Stimulated activated CD8-positive, alpha-beta memory T cell treated with anti-CD3 and anti-CD28 coated beads, Interleukin-2, amount 100 ng/mL, for 48 hours (primary cell): ENCODE measurements at regions not wholly inside any gene's neighbourhood (a gene's known extent, or its start where the extent isn't known, plus 50 kb on each side); places are given as distances from the start of the nearest gene placed in this dataset.

Experiments used
- DNase-seq, 2 donors: peaks; one replicate each; pipeline ENCODE4 v3.0.0-alpha.2; 2020; ENCODE audit warnings: low read depth in 2 of 2

GRCh38 chr18:46294318-46294717 lies 190.1 kb downstream of the HAUS1 start:
- DNase-seq, result no peak

DNA sequence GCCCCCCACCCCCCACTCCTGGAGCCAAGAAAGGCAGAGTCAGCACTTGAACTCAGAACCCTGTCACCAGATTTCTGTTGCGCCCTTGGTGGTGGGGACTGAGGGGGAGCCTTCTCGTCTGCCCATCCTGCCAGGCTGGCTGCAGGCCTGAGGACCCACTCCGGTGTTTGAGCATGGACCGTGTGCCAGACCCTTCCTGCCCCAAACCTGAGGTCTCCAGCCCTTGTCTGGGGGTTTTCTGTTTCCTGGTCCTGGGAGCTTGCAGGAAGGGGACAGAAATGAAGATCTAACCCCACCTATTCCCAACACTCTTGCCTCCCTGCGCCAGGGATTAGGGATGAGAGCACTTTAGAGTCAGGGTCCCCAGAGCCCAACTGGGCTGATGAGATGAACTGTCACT lies 190.6 kb downstream of the HAUS1 start:
- DNase-seq, result no peak

DNA sequence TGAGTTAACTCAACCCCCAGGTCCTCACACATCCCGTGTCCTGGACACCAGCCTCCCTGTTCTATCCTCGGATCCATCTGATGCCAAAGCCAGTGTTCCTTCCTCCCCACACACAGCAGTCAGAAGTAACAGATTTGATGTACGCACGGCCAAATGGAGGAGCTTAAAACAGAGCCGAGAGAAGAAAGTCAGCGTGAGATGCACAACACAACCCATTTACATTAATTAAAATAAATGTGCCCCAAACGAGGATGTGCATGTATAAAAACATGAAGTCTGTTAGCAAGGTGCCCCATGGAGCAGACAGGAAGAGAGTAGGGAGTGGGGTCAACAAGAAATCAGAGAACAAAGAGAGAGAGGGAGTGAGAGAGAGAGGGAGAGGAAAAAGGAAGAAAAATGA lies 191.2 kb downstream of the HAUS1 start:
- DNase-seq, result no peak

DNA sequence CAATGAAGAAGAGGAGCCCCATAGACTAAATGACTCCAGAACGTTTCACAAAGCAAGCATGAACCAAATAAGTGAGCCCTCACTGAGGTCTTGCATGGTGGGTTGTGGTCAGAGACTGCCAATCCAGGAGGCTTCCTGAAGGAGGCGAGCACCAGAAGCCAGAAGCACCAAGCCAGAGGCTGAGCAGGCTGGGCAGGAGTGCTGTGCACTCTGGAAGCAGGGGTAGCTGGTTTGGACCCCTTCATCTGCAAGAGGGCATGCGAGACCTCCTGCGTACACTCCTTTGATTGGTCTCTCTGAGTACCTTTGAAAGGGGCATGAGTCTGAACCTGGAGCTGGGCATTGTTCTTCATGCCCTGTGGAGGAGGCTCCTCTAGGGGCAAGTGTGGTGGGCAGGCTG lies 192.5 kb downstream of the HAUS1 start:
- DNase-seq, result no peak

DNA sequence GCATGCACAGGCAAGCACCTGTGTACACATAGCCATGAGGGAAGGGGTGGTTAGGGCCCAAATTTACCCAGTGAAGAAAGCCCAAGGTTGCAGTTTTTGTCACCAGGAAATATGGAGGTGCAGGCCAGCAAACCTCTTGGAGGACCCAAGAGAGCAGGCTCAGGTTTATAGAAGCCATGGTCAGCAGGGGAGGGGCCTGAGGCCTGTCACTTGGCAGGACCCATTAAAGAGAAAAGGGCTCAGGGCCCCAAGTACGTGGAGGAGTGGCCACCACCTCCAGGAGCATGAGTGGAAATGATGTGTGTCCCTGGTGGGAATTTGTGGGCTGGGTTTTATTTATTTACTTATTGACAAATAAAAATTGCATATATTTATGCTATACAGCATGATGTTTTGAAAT lies 192.9 kb downstream of the HAUS1 start:
- DNase-seq, result no peak

- no peak for DNase-seq
These were observed 193.4 kb downstream of the HAUS1 start for GRCh38 chr18:46297621-46298020.

DNA sequence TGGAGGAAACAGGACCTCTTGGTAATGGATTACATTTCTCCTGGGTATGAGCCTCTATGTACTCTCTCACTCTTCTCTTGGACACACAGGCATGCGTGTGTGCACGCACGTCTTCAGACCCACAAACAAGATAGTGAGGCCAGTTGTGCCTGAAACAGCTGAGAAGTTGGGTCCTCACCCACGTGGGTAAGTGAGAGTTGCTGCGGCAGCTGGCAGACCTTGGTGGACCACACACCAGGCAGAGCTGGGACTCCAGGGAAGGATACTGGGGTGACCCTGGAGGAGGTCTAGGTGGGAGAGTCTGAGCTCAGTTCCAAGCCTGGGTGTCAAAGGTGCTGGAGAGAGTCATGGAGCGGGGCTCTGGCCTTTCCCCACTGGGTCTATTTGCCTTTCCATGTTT lies 194.3 kb downstream of the HAUS1 start:
- DNase-seq, result no peak

GRCh38 chr18:46299465-46300008 lies 195.4 kb downstream of the HAUS1 start:
- no peak for DNase-seq

- no peak for DNase-seq
These were observed 196.9 kb downstream of the HAUS1 start for GRCh38 chr18:46301081-46301480.

DNA sequence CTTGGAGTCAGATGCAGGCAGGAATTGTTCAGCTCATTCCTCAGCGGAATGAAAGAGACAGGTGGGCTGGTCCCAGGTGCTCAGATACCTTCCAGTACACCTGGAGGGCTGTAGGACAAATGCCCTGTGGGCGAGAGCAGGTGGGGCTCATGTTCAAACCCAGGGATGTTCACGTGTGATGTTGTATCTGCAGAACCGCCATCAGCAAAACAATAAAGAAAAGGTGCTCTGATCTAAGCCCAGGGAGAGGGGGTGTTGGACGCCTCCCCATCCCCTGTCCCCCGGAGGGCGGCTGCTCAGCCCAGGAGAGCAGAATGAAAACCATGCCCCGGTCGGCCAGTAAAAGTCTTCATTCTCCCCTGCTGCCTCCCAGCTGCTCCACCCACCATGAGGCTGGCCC lies 197.4 kb downstream of the HAUS1 start:
- no peak for DNase-seq

GRCh38 chr18:46302528-46303485 lies 198.6 kb downstream of the HAUS1 start:
- no peak for DNase-seq

DNA sequence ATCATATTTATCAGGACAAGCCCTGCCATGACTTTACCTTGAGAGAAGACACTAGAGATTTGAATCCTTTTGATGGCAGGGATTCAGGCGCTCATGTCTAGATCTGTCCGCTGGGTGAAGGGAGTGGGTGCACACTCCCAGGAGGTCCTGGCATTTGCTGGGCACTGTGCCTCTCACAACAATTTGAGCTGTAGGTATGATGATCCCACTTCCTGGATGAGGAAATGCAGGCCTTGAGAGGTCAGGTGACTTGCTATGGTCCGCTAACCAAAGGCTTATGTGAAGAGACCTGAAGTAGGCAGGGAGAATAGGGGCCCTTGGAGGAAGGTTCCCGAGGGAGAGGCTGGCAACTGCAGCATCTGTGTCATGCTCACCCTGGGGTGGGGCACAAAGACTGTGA lies 206.1 kb downstream of the HAUS1 start:
- no peak for DNase-seq

- no peak for DNase-seq
These were observed 206.6 kb downstream of the HAUS1 start for GRCh38 chr18:46310675-46311345.

GRCh38 chr18:46311491-46311890 lies 207.3 kb downstream of the HAUS1 start:
- no peak for DNase-seq

DNA sequence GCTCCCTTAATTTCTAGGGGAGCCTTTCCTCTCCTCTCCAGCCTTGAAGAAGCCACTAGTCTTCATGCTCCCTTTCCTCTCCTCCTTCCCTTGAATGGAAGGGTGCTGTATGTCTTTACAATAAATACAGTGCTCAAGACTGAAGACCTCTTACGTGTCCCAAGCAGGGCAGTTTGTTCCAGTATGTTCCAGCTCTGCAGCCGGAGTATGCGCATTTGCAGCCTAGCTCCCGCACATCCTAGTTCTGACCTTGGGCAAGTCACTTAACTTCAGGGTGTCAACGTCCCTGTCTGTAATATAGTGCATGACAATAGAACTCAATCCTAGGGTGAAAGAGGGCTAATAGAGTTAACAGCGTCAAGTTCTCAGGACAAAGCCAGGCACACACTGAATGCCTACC lies 208.0 kb downstream of the HAUS1 start:
- no peak for DNase-seq

- DNase-seq, result no peak
These were observed 209.3 kb downstream of the HAUS1 start for GRCh38 chr18:46313521-46313920.

- no peak for DNase-seq
These were observed 209.8 kb downstream of the HAUS1 start for GRCh38 chr18:46314011-46314410.

- no peak for DNase-seq
These were observed 211.0 kb downstream of the HAUS1 start for GRCh38 chr18:46315161-46315560.

DNA sequence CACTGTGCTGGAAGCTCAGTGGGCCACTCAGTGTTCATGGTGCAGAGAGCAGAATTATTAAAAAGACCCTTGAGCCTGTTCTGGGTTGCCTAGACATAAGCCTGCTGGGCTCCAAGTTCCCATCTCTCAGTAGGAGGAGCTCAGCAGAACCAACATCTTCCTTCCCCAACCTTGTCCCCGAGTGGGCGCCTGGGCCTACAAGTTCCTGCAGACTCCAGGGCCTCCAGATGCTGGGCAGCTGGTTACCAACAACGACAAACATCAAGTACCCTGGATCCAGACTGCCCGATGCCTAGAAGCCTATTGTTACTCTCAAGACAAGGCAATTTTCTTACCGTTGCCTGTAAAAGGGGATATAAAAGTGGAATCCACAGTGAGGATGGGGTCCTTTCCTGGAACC lies 214.2 kb downstream of the HAUS1 start:
- DNase-seq, result no peak

DNA sequence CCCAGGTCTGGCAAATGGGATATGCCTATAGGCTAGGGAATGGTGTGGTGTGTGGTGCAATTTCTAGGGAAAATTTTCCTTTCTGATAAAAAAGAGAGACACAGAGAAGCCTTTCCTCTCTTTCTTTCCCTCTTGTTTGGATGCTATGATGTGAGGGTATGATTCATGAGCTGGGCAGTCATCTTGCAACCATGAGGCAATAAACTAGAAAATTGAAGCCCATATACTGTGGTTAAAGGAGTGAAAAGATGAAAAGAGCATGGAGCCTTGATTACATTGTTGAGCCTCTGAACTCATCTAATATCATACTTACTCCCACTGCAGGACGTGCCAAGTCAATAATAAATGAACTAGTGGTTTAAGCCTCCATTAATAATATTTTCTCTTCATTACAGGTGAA lies 215.6 kb downstream of the HAUS1 start:
- no peak for DNase-seq

DNA sequence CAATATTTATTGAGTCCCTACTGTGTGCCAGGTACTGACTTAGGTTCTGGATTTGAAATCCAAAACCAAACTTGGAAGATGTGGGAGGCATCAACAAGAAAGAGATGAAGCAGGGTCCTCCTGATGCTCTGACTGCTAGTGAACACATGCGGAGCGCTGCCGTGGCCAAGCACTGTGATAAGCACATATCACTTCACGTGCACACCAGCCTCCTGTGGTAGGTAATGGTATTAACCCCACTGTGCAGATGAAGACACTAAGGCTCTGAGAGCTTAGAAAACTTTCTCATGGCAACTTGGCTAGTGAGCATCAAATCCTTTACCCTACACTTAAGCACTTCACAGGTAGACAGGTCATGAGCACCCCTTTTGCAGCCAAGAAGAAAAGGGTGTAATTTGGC lies 216.1 kb downstream of the HAUS1 start:
- no peak for DNase-seq

GRCh38 chr18:46320928-46321711 lies 216.9 kb downstream of the HAUS1 start:
- no peak for DNase-seq
